SK-N-SH treated with all-trans-retinoic acid at 6 μM for 48 hours (cell line): ENCODE measurements at regions not wholly inside any gene's neighbourhood (a gene's known extent, or its start where the extent isn't known, plus 50 kb on each side); places are given as distances from the start of the nearest gene placed in this dataset.

Experiments used
- ATAC-seq: fragments of 200-7000 bp; cut with Tn5 transposase; 3 replicates; pipeline ENCODE4 v1.9.1; 2020; ENCODE audit warnings: mild to moderate bottlenecking, moderate library complexity
- ARNTL ChIP-seq: fragments of 450-650 bp; formaldehyde crosslinking; IDR thresholded peaks from 2 replicates; pipeline ENCODE4 v1.5.0; 2020; ENCODE audit warnings: low read depth, mild to moderate bottlenecking, moderate library complexity, borderline replicate concordance
- BACH2 ChIP-seq: fragments of 250-450 bp; sonication (Bioruptor Pico); IDR thresholded peaks from 2 replicates; pipeline ENCODE4 v1.9.0; 2021; ENCODE audit warnings: mild to moderate bottlenecking, borderline replicate concordance
- CREB5 ChIP-seq: fragments of 250-450 bp; sonication (Bioruptor Pico); IDR thresholded peaks from 2 replicates; pipeline ENCODE4 v1.5.1; 2020; ENCODE audit warnings: low read depth, mild to moderate bottlenecking, moderate library complexity
- CSDC2 ChIP-seq: fragments of 250-450 bp; sonication (Bioruptor Pico); IDR thresholded peaks from 2 replicates; pipeline ENCODE4 v1.5.0; 2020; ENCODE audit warnings: mild to moderate bottlenecking, moderate library complexity
- CSRNP3 ChIP-seq: fragments of 250-450 bp; sonication (Bioruptor Pico); IDR thresholded peaks from 2 replicates; pipeline ENCODE4 v1.5.1; 2021; ENCODE audit warnings: mild to moderate bottlenecking, moderate library complexity
- ESRRG ChIP-seq: fragments of 250-450 bp; sonication (Bioruptor Pico); IDR thresholded peaks from 2 replicates; pipeline ENCODE4 v1.6.1; 2021; ENCODE audit warnings: mild to moderate bottlenecking
- GLIS3 ChIP-seq: fragments of 250-450 bp; sonication (Bioruptor Pico); IDR thresholded peaks from 2 replicates; pipeline ENCODE4 v1.5.0; 2020; ENCODE audit warnings: mild to moderate bottlenecking, moderate library complexity
- OSR1 ChIP-seq: fragments of 250-450 bp; sonication (Bioruptor Pico); IDR thresholded peaks from 2 replicates; pipeline ENCODE4 v1.8.0; 2022; ENCODE audit warnings: moderate library complexity, mild to moderate bottlenecking, inconsistent platforms
- PATZ1 ChIP-seq: fragments of 250-450 bp; sonication (Bioruptor Pico); IDR thresholded peaks from 2 replicates; pipeline ENCODE4 v1.8.0; 2020; ENCODE audit warnings: mild to moderate bottlenecking, moderate library complexity, borderline replicate concordance
- POU6F1 ChIP-seq: fragments of 250-450 bp; sonication (Bioruptor Pico); IDR thresholded peaks from 2 replicates; pipeline ENCODE4 v1.8.0; 2021; ENCODE audit warnings: low read depth, mild to moderate bottlenecking, moderate library complexity, borderline replicate concordance
- PPARA ChIP-seq: fragments of 250-450 bp; sonication (Bioruptor Pico); IDR thresholded peaks from 2 replicates; pipeline ENCODE4 v1.5.0; 2020; ENCODE audit warnings: mild to moderate bottlenecking, borderline replicate concordance
- RARB ChIP-seq: fragments of 250-450 bp; sonication (Bioruptor Pico); IDR thresholded peaks from 2 replicates; pipeline ENCODE4 v1.8.0; 2021; ENCODE audit warnings: mild to moderate bottlenecking, moderate library complexity
- SNAI2 ChIP-seq: fragments of 250-450 bp; sonication (Bioruptor Pico); IDR thresholded peaks from 2 replicates; pipeline ENCODE4 v1.5.0; 2020; ENCODE audit warnings: mild to moderate bottlenecking, moderate library complexity
- TCF4 ChIP-seq: fragments of 250-450 bp; sonication (Bioruptor Pico); IDR thresholded peaks from 2 replicates; pipeline ENCODE4 v1.8.0; 2021; ENCODE audit warnings: mild to moderate bottlenecking, moderate library complexity, borderline replicate concordance
- TOX ChIP-seq: fragments of 250-450 bp; sonication (Bioruptor Pico); IDR thresholded peaks from 2 replicates; pipeline ENCODE4 v1.8.0; 2021; ENCODE audit warnings: mild to moderate bottlenecking, moderate library complexity, borderline replicate concordance
- TSHZ2 ChIP-seq: fragments of 250-450 bp; sonication (Bioruptor Pico); IDR thresholded peaks from 2 replicates; pipeline ENCODE4 v1.5.0; 2020; ENCODE audit warnings: mild to moderate bottlenecking, moderate library complexity
- ZC3H10 ChIP-seq: fragments of 250-450 bp; sonication (Bioruptor Pico); IDR thresholded peaks from 2 replicates; pipeline ENCODE4 v1.5.1; 2021; ENCODE audit warnings: mild to moderate bottlenecking, moderate library complexity
- ZFP3 ChIP-seq: fragments of 250-450 bp; sonication (Bioruptor Pico); IDR thresholded peaks from 2 replicates; pipeline ENCODE4 v1.5.0; 2020; ENCODE audit warnings: mild to moderate bottlenecking, moderate library complexity
- ZFP30 ChIP-seq: fragments of 450-650 bp; formaldehyde crosslinking; IDR thresholded peaks from 2 replicates; pipeline ENCODE4 v1.5.0; 2022; ENCODE audit warnings: mild to moderate bottlenecking, moderate library complexity
- ZNF565 ChIP-seq: fragments of 450-650 bp; formaldehyde crosslinking; conservative IDR thresholded peaks from 2 replicates; pipeline ENCODE4 v1.5.0; 2020; ENCODE audit warnings: low read depth, mild to moderate bottlenecking, moderate library complexity
- ZNF70 ChIP-seq: fragments of 450-650 bp; formaldehyde crosslinking; IDR thresholded peaks from 2 replicates; pipeline ENCODE4 v1.5.0; 2020; ENCODE audit warnings: mild to moderate bottlenecking, moderate library complexity
- ZNF8 ChIP-seq: fragments of 450-650 bp; formaldehyde crosslinking; IDR thresholded peaks from 2 replicates; pipeline ENCODE4 v1.5.0; 2020; ENCODE audit warnings: mild to moderate bottlenecking, moderate library complexity

- TF ChIP-seq ARNTL (CRISPR knock-in tag) (no peak), ZNF70 (CRISPR knock-in tag) (no peak), RARB (no peak), ZNF8 (no peak), ESRRG (CRISPR knock-in tag) (no peak), ZC3H10 (CRISPR knock-in tag) (no peak), GLIS3 (CRISPR knock-in tag) (no peak), SNAI2 (CRISPR knock-in tag) (no peak), POU6F1 (CRISPR knock-in tag) (no peak), PPARA (no peak), ZFP3 (CRISPR knock-in tag) (no peak), PATZ1 (CRISPR knock-in tag) (no peak), BACH2 (CRISPR knock-in tag) (no peak), TSHZ2 (no peak), ZNF565 (CRISPR knock-in tag) (no peak), ZFP30 (CRISPR knock-in tag) (no peak), CSRNP3 (CRISPR knock-in tag) (no peak)
- ATAC-seq, result no peak
Measured at GRCh38 chr7:117961235-117961634, 88.0 kb upstream of the CTTNBP2 start.

- TF ChIP-seq ZNF8 (no peak), PPARA (no peak), CREB5 (CRISPR knock-in tag) (no peak), BACH2 (CRISPR knock-in tag) (no peak), TOX (CRISPR knock-in tag) (no peak), OSR1 (CRISPR knock-in tag) (no peak), TSHZ2 (no peak), POU6F1 (CRISPR knock-in tag) (no peak), ARNTL (CRISPR knock-in tag) (no peak), GLIS3 (CRISPR knock-in tag) (no peak), ZFP3 (CRISPR knock-in tag) (no peak), CSDC2 (CRISPR knock-in tag) (no peak), TCF4 (CRISPR knock-in tag) (no peak), ZNF70 (CRISPR knock-in tag) (no peak), PATZ1 (CRISPR knock-in tag) (no peak), ZNF565 (CRISPR knock-in tag) (no peak), ESRRG (CRISPR knock-in tag) (no peak), ZFP30 (CRISPR knock-in tag) (no peak), ZC3H10 (CRISPR knock-in tag) (no peak)
- ATAC-seq, result no peak
Measured at GRCh38 chr7:117962366-117962994, 89.2 kb upstream of the CTTNBP2 start.
